ACHN (cell line): ENCODE measurements at regions not wholly inside any gene's neighbourhood (a gene's known extent, or its start where the extent isn't known, plus 50 kb on each side); places are given as distances from the start of the nearest gene placed in this dataset.

Experiments used
- DNase-seq: peaks from one replicate; pipeline ENCODE4 v3.0.0-alpha.2; 2015
- in situ Hi-C: cut with HindIII; loops from 2 replicates; pipeline ENCODE4 v1.10.0; 2017; ENCODE audit warnings: low sequenced_read_pairs, low pct_ligation_motif_present, low pct_unique_long_range_greater_than_20kb

- DNase-seq: no peak
- in situ Hi-C loops: no loop called here
These were observed 228.3 kb downstream of the FOXO1 start for GRCh38 chr13:40438022-40438680.

GRCh38 chr13:40438999-40439797 lies 227.2 kb downstream of the FOXO1 start:
- in situ Hi-C loops: no loop called here
- no peak for DNase-seq

GRCh38 chr13:40439928-40440327 lies 226.5 kb downstream of the FOXO1 start:
- in situ Hi-C loops: no loop called here

GRCh38 chr13:40440990-40441820 lies 225.2 kb downstream of the FOXO1 start:
- in situ Hi-C loops: no loop called here
- no peak for DNase-seq

More at GRCh38 chr13:40439928-40440327, 226.5 kb downstream of the FOXO1 start:
- DNase-seq: no peak

- DNase-seq: no peak
- in situ Hi-C loops: no loop called here
These were observed 224.2 kb downstream of the FOXO1 start for GRCh38 chr13:40442231-40442630.

- in situ Hi-C loops: no loop called here
- DNase-seq: no peak
These were observed 223.6 kb downstream of the FOXO1 start for GRCh38 chr13:40442826-40443225.

GRCh38 chr13:40444241-40444640 lies 222.2 kb downstream of the FOXO1 start:
- DNase-seq: no peak
- in situ Hi-C loops: no loop called here

GRCh38 chr13:40445557-40445990 lies 220.9 kb downstream of the FOXO1 start:
- in situ Hi-C loops: no loop called here
- DNase-seq: peak; percentile 83

GRCh38 chr13:40446365-40446764 lies 220.1 kb downstream of the FOXO1 start:
- in situ Hi-C loops: no loop called here
- DNase-seq: no peak

GRCh38 chr13:40447857-40448256 lies 218.6 kb downstream of the FOXO1 start:
- DNase-seq: no peak
- in situ Hi-C loops: no loop called here

- DNase-seq: no peak
- in situ Hi-C loops: no loop called here
These were observed 214.3 kb downstream of the FOXO1 start for GRCh38 chr13:40452038-40452666.

- DNase-seq: no peak
- in situ Hi-C loops: no loop called here
These were observed 213.6 kb downstream of the FOXO1 start for GRCh38 chr13:40452741-40453334.

- in situ Hi-C loops: no loop called here
- no peak for DNase-seq
These were observed 213.0 kb downstream of the FOXO1 start for GRCh38 chr13:40453351-40454021.

GRCh38 chr13:40456397-40456953 lies 210.0 kb downstream of the FOXO1 start:
- in situ Hi-C loops: no loop called here
- no peak for DNase-seq

- in situ Hi-C loops: no loop called here
- DNase-seq: no peak
These were observed 209.4 kb downstream of the FOXO1 start for GRCh38 chr13:40456979-40457553.

- in situ Hi-C loops: no loop called here
- no peak for DNase-seq
These were observed 208.3 kb downstream of the FOXO1 start for GRCh38 chr13:40457929-40458719.

- in situ Hi-C loops: no loop called here
- no peak for DNase-seq
These were observed 207.8 kb downstream of the FOXO1 start for GRCh38 chr13:40458720-40458990.
